CD14-positive monocyte (primary cell): ENCODE measurements at regions not wholly inside any gene's neighbourhood (a gene's known extent, or its start where the extent isn't known, plus 50 kb on each side); places are given as distances from the start of the nearest gene placed in this dataset.

Experiments
- DNase-seq, 3 donors: peaks; one replicate each; pipeline ENCODE4 v3.0.0-alpha.2; 2011 to 2022
- H2AFZ ChIP-seq: 2 replicates; pipeline ENCODE4 v1.6.0; 2012; ENCODE audit warnings: mild to moderate bottlenecking, low read depth, low read length, inconsistent platforms; ENCODE audit not compliant: insufficient read depth, poor library complexity, severe bottlenecking
- H3K27ac ChIP-seq, 2 donors: 1 replicate in 1 of 2; 2 replicates in 1 of 2; pipeline ENCODE4 v1.5.1; 2012 to 2013; ENCODE audit warnings: low read length in 2 of 2, control low read depth in 1 of 2, inconsistent platforms in 1 of 2, low read depth in 1 of 2, mild to moderate bottlenecking in 1 of 2
- H3K27me3 ChIP-seq, 2 donors: one replicate each; pipeline versions ENCODE4 v1.6.0 to v1.6.1; 2011 to 2013; ENCODE audit warnings: low read length in 2 of 2; ENCODE audit not compliant: control insufficient read depth in 2 of 2, insufficient read depth in 2 of 2
- H3K36me3 ChIP-seq, 2 donors: replicated peaks in 1 of 2; 1 replicate in 1 of 2; 2 replicates in 1 of 2; pipeline versions ENCODE4 v1.5.1 to v1.6.1; 2012 to 2013; ENCODE audit warnings: low read length in 2 of 2, control low read depth in 1 of 2, inconsistent platforms in 1 of 2, mild to moderate bottlenecking in 1 of 2; ENCODE audit not compliant: insufficient read depth in 2 of 2, control insufficient read depth in 1 of 2
- H3K4me1 ChIP-seq, 2 donors: 1 replicate in 1 of 2; 2 replicates in 1 of 2; pipeline versions ENCODE4 v1.5.1 to v1.6.1; 2012 to 2013; ENCODE audit warnings: low read length in 2 of 2, control low read depth in 1 of 2, inconsistent platforms in 1 of 2, mild to moderate bottlenecking in 1 of 2, moderate library complexity in 1 of 2; ENCODE audit not compliant: insufficient read depth in 2 of 2, control insufficient read depth in 1 of 2
- H3K4me2 ChIP-seq: replicated peaks from 2 replicates; pipeline ENCODE3; 2012; ENCODE audit warnings: low read length, moderate library complexity, mild to moderate bottlenecking; ENCODE audit not compliant: poor library complexity, severe bottlenecking; ENCODE audit errors: extremely low read depth
- H3K4me3 ChIP-seq, 3 experiments: fragments of 200-600 bp in 1 of 3; sonication (generic) in 1 of 3; replicated peaks in 1 of 3; 1 replicate in 2 of 3; 2 replicates in 1 of 3; pipeline ENCODE4 v1.5.1; 2011 to 2013; ENCODE audit warnings: low read length in 3 of 3, mild to moderate bottlenecking in 3 of 3, control low read depth in 2 of 3, low read depth in 2 of 3, inconsistent platforms in 1 of 3, moderate library complexity in 1 of 3
- H3K79me2 ChIP-seq: 2 replicates; pipeline ENCODE4 v1.6.0; 2012; ENCODE audit warnings: mild to moderate bottlenecking, control low read depth, inconsistent platforms, low read length, moderate library complexity; ENCODE audit not compliant: insufficient read depth
- H3K9ac ChIP-seq: 2 replicates; pipeline ENCODE4 v1.6.0; 2017; ENCODE audit warnings: low read length, mild to moderate bottlenecking; ENCODE audit not compliant: insufficient read depth, poor library complexity, severe bottlenecking
- H3K9me3 ChIP-seq, 2 donors: replicated peaks in 1 of 2; 1 replicate in 1 of 2; 2 replicates in 1 of 2; pipeline versions ENCODE4 v1.5.1 to v1.6.1; 2012 to 2013; ENCODE audit warnings: low read length in 2 of 2, control low read depth in 1 of 2; ENCODE audit not compliant: control insufficient read depth in 1 of 2, insufficient read depth in 1 of 2
- H4K20me1 ChIP-seq: 2 replicates; pipeline ENCODE4 v1.6.0; 2012; ENCODE audit warnings: mild to moderate bottlenecking, low read length, control low read depth, moderate library complexity; ENCODE audit not compliant: insufficient read depth
- H3K27ac Mint-ChIP-seq, 7 donors: one replicate each; pipeline ENCODE4 v1.8.0; 2020; ENCODE audit warnings: mild to moderate bottlenecking in 7 of 7, mixed read lengths in 7 of 7, moderate library complexity in 6 of 7, inconsistent platforms in 2 of 7
- H3K27me3 Mint-ChIP-seq, 3 donors: one replicate each; pipeline ENCODE4 v1.8.0; 2021 to 2022; ENCODE audit warnings: low read depth in 3 of 3, mild to moderate bottlenecking in 3 of 3, mixed read lengths in 3 of 3, moderate library complexity in 3 of 3, inconsistent platforms in 1 of 3
- H3K36me3 Mint-ChIP-seq, 2 donors: one replicate each; pipeline ENCODE4 v1.8.0; 2020; ENCODE audit warnings: mixed read lengths in 2 of 2, inconsistent platforms in 1 of 2, mild to moderate bottlenecking in 1 of 2
- H3K4me1 Mint-ChIP-seq: one replicate; pipeline ENCODE4 v1.8.0; 2020; ENCODE audit warnings: mild to moderate bottlenecking, mixed read lengths
- H3K4me3 Mint-ChIP-seq, 2 donors: one replicate each; pipeline ENCODE4 v1.8.0; 2020; ENCODE audit warnings: mild to moderate bottlenecking in 2 of 2, mixed read lengths in 2 of 2, moderate library complexity in 1 of 2
- H3K9me3 Mint-ChIP-seq, 7 donors: one replicate each; pipeline ENCODE4 v1.8.0; 2020 to 2022; ENCODE audit warnings: mixed read lengths in 7 of 7, mild to moderate bottlenecking in 6 of 7, moderate library complexity in 6 of 7, inconsistent platforms in 2 of 7
- CTCF ChIP-seq: fragments of 200-600 bp; IDR thresholded peaks from one replicate; pipeline ENCODE4 v1.8.0; 2022; ENCODE audit warnings: antibody characterized with exemption, mild to moderate bottlenecking
- whole genome bisulfite sequencing: methylation state at CpG from one replicate; pipeline ENCODE4 v1.1.5; 2013; ENCODE audit warnings: missing lambda C conversion rate; ENCODE audit not compliant: insufficient coverage; 5-methylcytosine and 5-hydroxymethylcytosine counted together
- intact Hi-C, 2 donors: fragments of 100-400 bp; cut with micrococcal nuclease; formaldehyde crosslinking; loops; one replicate each; pipeline versions ENCODE4 v1.15.0 to v1.15.1; 2023

GRCh38 chr20:61140576-61140975 is 111.5 kb upstream of the CDH4 start:
- Histone ChIP-seq H3K9me3 (no peaks in the 10 kb centered on the region), H3K36me3 (no peaks in the 10 kb centered on the region), H3K27me3 (no peaks in the 10 kb centered on the region), H3K4me1 (no peaks in the 10 kb centered on the region), H4K20me1 (no peaks in the 10 kb centered on the region), H3K79me2 (no peaks in the 10 kb centered on the region), H3K4me2 (no peak overlapping the region), H3K27ac (no peak overlapping the region), H3K9ac (no peak overlapping the region), H3K4me3 (no peak overlapping the region), H2AFZ (no peak overlapping the region)
- Mint-ChIP-seq H3K4me3 (no peak overlapping the region), H3K36me3 (no peaks in the 10 kb centered on the region), H3K4me1 (no peaks in the 10 kb centered on the region), H3K27me3 (peaks cover 3 to 12% (median 7%) of the 10 kb centered on the region in 3 donors), H3K9me3 (peaks cover 0 to 9% (median 4%) of the 10 kb centered on the region in 7 donors), H3K27ac (no peak overlapping the region)
- no peak for TF ChIP-seq CTCF
- intact Hi-C loops, result no loop called here
- no peak for DNase-seq
- WGBS, result 92% methylated on average over 3 of the region's 4 CpGs

GRCh38 chr20:61146023-61146422 is 106.0 kb upstream of the CDH4 start:
- WGBS, result 60% methylated on average over 3 of the region's 4 CpGs

More at GRCh38 chr20:61146023-61146422, 106.0 kb upstream of the CDH4 start:
- no peaks in the 10 kb centered on the region for H3K9me3 ChIP-seq
- H4K20me1 ChIP-seq, result no peaks in the 10 kb centered on the region
- no peaks in the 10 kb centered on the region for H3K27me3 ChIP-seq
- intact Hi-C loops, result no loop called here
- Mint-ChIP-seq H3K36me3 (no peaks in the 10 kb centered on the region), H3K9me3 (peaks cover 0 to 13% (median 3%) of the 10 kb centered on the region in 7 donors), H3K27me3 (peaks cover 0 to 4% (median 3%) of the 10 kb centered on the region in 3 donors), H3K4me1 (no peaks in the 10 kb centered on the region), H3K27ac (no peak overlapping the region), H3K4me3 (no peak overlapping the region)
- no peak overlapping the region for H2AFZ ChIP-seq
- no peak for TF ChIP-seq CTCF
- H3K27ac ChIP-seq, result no peak overlapping the region
- DNase-seq, result no peak
- H3K4me1 ChIP-seq, result no peaks in the 10 kb centered on the region
- H3K9ac ChIP-seq, result no peak overlapping the region
- H3K4me2 ChIP-seq, result no peak overlapping the region
- H3K36me3 ChIP-seq, result no peaks in the 10 kb centered on the region
- H3K4me3 ChIP-seq, result no peak overlapping the region
- H3K79me2 ChIP-seq, result no peaks in the 10 kb centered on the region
